ENCODE measurements at regions not wholly inside any gene's neighbourhood (a gene's known extent, or its start where the extent isn't known, plus 50 kb on each side); places are given as distances from the start of the nearest gene placed in this dataset.

- TF ChIP-seq EP300 (IDR thresholded peaks at IDR 0.05) (no peak), POLR2A (IDR thresholded peaks at IDR 0.05) (no peak)
- TF ChIP-seq, protein P1, sequence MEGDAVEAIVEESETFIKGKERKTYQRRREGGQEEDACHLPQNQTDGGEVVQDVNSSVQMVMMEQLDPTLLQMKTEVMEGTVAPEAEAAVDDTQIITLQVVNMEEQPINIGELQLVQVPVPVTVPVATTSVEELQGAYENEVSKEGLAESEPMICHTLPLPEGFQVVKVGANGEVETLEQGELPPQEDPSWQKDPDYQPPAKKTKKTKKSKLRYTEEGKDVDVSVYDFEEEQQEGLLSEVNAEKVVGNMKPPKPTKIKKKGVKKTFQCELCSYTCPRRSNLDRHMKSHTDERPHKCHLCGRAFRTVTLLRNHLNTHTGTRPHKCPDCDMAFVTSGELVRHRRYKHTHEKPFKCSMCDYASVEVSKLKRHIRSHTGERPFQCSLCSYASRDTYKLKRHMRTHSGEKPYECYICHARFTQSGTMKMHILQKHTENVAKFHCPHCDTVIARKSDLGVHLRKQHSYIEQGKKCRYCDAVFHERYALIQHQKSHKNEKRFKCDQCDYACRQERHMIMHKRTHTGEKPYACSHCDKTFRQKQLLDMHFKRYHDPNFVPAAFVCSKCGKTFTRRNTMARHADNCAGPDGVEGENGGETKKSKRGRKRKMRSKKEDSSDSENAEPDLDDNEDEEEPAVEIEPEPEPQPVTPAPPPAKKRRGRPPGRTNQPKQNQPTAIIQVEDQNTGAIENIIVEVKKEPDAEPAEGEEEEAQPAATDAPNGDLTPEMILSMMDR (IDR thresholded peaks at IDR 0.05), result peak in 3 of 4 experiments; percentile 27 to 46 (median 29)
- no peak overlapping the region for H3K4me3 ChIP-seq
- H3K36me3 ChIP-seq, result no peaks in the 10 kb centered on the region
- H3K27me3 ChIP-seq, result no peaks in the 10 kb centered on the region
- no peak overlapping the region for H3K27ac ChIP-seq
- H3K9me3 ChIP-seq, result no peaks in the 10 kb centered on the region
- 75 to 83% methylated on average over 3 of the region's 3 CpGs for WGBS, 2 donors
- intact Hi-C loops (cut with DNase I), result loop anchor here (5.0 kb wide), 2 partner anchors 141 to 491 kb away; no protein-coding TSS in a partner anchor
- H3K4me1 ChIP-seq, result no peaks in the 10 kb centered on the region
- DNase-seq, result no peak
These were observed 711.2 kb downstream of the MRPL39 start for GRCh38 chr21:24895885-24896734.

DNA sequence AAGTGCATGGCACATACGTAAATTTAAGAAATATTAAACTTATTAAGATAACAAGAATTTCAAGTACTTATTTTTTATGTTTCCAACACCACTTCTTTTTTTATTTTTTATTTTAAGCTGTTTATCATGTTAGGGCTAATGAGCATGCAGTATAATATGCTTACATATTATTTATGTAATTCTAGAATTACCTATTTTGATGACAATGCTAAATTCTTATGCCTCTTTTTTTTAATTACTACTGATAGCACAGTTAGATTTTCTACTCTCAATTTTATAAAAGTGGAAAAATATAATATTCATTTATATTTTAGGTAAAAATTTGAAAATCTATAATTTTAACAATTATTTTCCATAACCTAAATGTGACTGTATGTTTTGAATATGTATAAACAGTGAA, 713.0 kb downstream of the MRPL39 start:
- intact Hi-C loops (cut with DNase I), result no loop called here
- TF ChIP-seq EP300 (IDR thresholded peaks at IDR 0.05), result no peak
- TF ChIP-seq POLR2AphosphoS5 (IDR thresholded peaks at IDR 0.05), result no peak
- no peak for TF ChIP-seq POLR2A (IDR thresholded peaks at IDR 0.05)
- TF ChIP-seq, protein P1 (IDR thresholded peaks at IDR 0.05), result no peak
- WGBS, 2 donors, result 91 to 92% methylated on average over 1 of the region's 1 CpG

DNA sequence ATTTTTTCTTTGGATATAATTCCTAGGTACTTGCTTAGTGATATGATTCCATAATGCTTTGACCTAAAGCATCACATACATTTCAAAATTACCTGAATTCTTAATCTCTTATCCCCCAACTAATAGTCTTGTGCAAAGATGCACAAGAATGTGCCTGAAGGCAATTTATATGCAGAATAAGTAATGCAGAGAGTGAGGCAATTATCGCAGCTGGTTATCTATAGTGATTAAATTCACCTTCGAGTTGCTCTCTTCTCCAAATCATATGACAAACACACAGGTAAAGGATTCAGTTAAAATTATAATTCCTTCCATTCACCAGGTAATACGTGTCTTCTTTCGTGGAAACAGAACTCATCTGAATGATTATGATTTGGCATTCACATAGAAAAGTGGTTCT, 717.3 kb downstream of the MRPL39 start:
- Histone ChIP-seq H3K27ac (no peak overlapping the region), H3K4me3 (no peak overlapping the region), H3K4me1 (no peaks in the 10 kb centered on the region), H3K36me3 (no peaks in the 10 kb centered on the region), H3K9me3 (peaks cover 0 to 2% (median 0%) of the 10 kb centered on the region in 4 donors), H3K27me3 (no peaks in the 10 kb centered on the region)
- intact Hi-C loops (cut with DNase I), result no loop called here
- DNase-seq, result no peak
- whole genome bisulfite sequencing, 2 donors, result 83 to 89% methylated on average over 4 of the region's 4 CpGs
- no peak for TF ChIP-seq POLR2A (IDR thresholded peaks at IDR 0.05)
- TF ChIP-seq EP300 (IDR thresholded peaks at IDR 0.05), result no peak
- TF ChIP-seq, protein P1 (IDR thresholded peaks at IDR 0.05), result no peak
- no peak for TF ChIP-seq POLR2AphosphoS5 (IDR thresholded peaks at IDR 0.05)

More for the DNA sequence above, 713.0 kb downstream of the MRPL39 start:
- no peak overlapping the region for H3K27ac ChIP-seq
- no peaks in the 10 kb centered on the region for H3K36me3 ChIP-seq
- H3K4me3 ChIP-seq, result no peak overlapping the region
- DNase-seq, result no peak
- no peaks in the 10 kb centered on the region for H3K9me3 ChIP-seq
- H3K27me3 ChIP-seq, result no peaks in the 10 kb centered on the region
- H3K4me1 ChIP-seq, result no peaks in the 10 kb centered on the region

DNA sequence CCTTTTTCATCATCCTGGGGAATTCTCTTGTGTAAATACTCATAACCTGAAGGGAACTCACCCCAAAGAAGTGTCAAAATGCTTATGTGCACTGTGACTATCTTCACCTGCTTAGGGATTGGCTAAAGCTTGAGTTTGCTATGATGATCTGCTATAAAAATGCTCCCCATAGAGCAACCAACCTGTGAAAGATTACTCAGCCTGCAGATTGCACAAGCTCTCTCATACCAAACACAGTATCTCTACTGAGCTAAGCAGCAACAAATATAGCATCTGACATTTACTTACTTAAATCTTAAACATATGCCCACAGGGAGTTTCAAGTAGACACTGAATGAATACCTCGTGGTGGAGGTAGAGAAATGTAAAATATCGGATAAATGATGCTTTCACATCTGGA, 725.8 kb downstream of the MRPL39 start:
- DNase-seq, result no peak
- intact Hi-C loops (cut with DNase I), result no loop called here
- Histone ChIP-seq H3K4me1 (no peaks in the 10 kb centered on the region), H3K36me3 (no peaks in the 10 kb centered on the region), H3K9me3 (peaks cover 0 to 2% (median 0%) of the 10 kb centered on the region in 4 donors), H3K27ac (no peak overlapping the region), H3K27me3 (no peaks in the 10 kb centered on the region), H3K4me3 (no peak overlapping the region)
- WGBS, 2 donors, result 79 to 83% methylated on average over 2 of the region's 2 CpGs
- TF ChIP-seq, protein P1 (IDR thresholded peaks at IDR 0.05), result no peak
- TF ChIP-seq POLR2A (IDR thresholded peaks at IDR 0.05), result no peak
- no peak for TF ChIP-seq EP300 (IDR thresholded peaks at IDR 0.05)
- no peak for TF ChIP-seq POLR2AphosphoS5 (IDR thresholded peaks at IDR 0.05)
